ENCODE measurements at regions not wholly inside any gene's neighbourhood (a gene's known extent, or its start where the extent isn't known, plus 50 kb on each side); places are given as distances from the start of the nearest gene placed in this dataset.
"Not testable (repeated sequence)": the region's sequence is repeated elsewhere in the genome, so short reads cannot be mapped to it uniquely, and the experiment has no call there.

GRCh38 chr1:177708406-177708805 lies 261.5 kb downstream of the SEC16B start:
- DNase-seq, result no peak

DNA sequence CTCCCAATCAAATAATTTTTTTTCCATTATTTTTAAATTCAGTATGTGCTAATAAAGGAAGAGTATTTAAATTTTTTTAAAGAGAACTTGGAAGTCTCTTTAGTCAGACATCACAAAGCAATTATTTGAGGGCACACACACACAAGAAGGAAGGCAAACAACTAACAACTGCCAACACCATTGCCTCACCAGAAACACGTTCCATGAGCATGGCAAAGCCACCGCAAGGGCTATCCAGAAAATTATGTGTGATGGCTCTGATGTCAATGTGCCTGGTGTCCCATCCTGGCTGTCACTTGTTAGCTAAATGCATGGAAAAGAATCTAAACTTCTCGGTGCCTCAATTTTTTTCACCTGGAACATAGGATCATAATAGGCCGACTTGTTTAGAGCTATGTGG lies 262.9 kb downstream of the SEC16B start:
- DNase-seq, result no peak

DNA sequence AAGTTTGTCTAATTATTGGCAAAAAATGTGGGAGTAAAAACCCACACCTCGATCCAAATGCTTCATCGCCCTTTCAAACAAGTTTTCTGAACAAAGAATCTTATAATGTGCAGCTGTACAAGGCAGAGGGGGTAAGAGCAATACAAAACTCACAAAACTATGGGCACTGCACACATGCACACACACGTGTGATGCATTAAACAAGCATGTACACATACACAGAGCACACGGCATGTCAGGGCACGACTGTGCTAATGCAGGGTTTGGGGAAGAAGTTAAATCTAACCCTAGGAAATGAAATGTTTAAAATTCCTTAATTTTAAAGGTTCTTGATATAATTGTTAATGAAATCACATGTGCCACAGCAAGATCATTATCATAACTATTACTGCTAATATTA lies 264.0 kb downstream of the SEC16B start:
- no peak for DNase-seq

- no peak for DNase-seq
Observed at GRCh38 chr1:177703888-177704446, 265.9 kb downstream of the SEC16B start.

- DNase-seq, result no peak
Observed at GRCh38 chr1:177701654-177702353, 268.1 kb downstream of the SEC16B start.

GRCh38 chr1:177700856-177701255 lies 269.0 kb downstream of the SEC16B start:
- no peak for DNase-seq

GRCh38 chr1:177690996-177691395 lies 278.9 kb downstream of the SEC16B start:
- no peak for DNase-seq

DNA sequence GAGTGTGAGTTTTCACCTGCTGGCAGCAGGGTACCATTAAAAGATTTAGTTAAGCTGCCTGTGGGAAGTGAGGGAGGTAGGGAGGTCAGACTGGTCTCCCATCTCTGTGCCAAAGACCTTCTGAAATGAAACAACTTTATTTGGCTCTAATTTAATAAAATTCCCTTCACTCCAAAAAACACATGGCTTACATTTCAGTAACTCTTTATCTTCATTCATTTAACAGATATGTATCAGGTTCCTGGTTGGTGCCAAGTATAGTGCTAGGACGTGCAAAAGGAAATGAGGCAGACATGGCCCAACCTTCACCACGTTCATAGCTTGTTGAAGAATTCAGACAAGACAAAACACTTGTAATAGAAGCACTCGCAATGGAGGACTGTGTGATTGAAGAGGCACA lies 282.3 kb downstream of the SEC16B start:
- DNase-seq, result no peak

GRCh38 chr1:177686933-177687332 lies 282.9 kb downstream of the SEC16B start:
- no peak for DNase-seq

GRCh38 chr1:177669161-177669560 lies 300.7 kb downstream of the SEC16B start:
- DNase-seq, result no peak

DNA sequence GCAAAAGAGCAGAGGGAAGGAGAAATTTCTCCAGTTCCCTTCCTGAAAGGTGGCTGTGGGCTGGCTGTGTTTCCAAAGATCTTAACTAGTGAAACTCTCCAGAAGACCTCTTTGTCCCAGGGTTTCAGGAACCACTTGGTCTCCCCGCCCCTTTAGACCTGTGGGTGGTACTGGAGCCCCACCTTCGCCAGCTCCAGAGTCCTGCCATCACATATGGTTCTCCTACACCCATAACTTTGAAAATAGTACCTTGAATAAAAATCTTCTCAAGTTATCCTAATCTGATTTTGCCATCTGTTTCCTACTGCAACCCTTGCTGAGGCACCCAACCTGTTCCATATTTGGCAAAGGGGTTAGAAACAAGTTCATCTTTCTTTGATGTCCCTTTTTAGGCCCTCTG lies 303.9 kb downstream of the SEC16B start:
- DNase-seq, result no peak

GRCh38 chr1:177664742-177665141 lies 305.1 kb downstream of the SEC16B start:
- DNase-seq, result not testable (repeated sequence)

- DNase-seq, result no peak
Observed at GRCh38 chr1:177660188-177660587, 309.7 kb downstream of the SEC16B start.

GRCh38 chr1:177659281-177659680 lies 310.6 kb downstream of the SEC16B start:
- no peak for DNase-seq

DNA sequence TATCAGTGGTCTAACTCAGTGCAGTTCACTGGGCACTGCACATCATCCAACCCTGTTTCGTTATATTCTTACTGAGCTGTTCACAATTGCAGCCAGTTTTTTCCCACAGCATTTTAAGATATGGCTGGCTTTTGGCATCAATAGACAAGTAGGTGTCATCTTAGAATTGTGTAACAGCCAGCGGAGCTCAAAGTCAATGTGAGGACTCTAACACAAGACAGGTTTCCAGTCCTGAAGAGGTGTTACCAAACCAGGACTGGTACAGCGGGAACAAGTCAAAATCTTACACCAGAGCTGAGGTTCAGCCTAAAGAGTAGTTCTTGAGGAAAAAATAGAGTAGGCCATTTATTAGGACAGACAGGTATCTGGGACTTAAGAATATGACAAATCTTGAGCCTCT lies 313.3 kb downstream of the SEC16B start:
- no peak for DNase-seq

DNA sequence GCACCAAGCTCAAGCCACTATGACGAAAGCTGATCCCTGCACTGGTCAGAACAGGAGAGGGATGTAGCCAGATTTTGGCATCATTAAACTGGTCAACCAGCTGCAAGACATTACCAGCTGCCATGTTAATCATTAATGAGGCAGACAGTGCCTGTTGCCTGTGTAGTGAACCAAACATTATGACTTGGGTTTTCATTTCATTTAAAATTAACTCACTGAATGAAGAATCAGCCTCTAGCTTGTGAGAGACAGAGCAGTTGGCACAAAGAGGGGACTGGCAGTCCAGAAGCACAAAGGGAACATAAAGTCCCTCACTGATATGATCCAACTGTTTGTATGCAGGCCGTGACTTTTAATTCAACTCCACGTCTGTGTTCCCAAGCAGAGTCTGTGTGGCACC lies 318.9 kb downstream of the SEC16B start:
- DNase-seq, result no peak

DNA sequence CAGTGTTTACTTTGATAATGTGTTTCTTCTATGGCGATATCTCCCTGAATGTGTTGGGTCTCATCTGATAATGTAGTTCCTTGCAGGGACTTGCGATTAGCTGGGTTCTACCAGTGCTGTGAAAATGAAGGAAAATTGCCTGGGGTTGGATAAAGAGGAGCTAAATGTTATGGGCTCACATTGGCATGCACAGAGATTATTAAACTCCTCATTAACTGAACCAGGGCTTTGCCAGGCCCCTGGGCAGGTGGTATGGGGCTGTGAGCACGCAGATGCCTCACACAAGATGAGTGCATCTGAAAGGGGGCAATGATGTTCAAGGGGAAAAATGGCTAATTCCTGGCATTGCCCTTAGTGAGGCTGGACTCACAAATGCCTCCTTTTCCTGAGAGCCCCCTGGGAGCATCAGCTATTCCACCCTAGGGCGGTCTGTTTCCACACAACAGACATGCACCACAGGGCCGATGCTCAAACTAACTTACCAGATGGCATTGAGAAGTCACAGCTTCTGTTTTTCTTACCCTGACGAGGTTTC lies 321.1 kb downstream of the SEC16B start:
- DNase-seq, result no peak

- no peak for DNase-seq
Observed at GRCh38 chr1:177648138-177648537, 321.7 kb downstream of the SEC16B start.

DNA sequence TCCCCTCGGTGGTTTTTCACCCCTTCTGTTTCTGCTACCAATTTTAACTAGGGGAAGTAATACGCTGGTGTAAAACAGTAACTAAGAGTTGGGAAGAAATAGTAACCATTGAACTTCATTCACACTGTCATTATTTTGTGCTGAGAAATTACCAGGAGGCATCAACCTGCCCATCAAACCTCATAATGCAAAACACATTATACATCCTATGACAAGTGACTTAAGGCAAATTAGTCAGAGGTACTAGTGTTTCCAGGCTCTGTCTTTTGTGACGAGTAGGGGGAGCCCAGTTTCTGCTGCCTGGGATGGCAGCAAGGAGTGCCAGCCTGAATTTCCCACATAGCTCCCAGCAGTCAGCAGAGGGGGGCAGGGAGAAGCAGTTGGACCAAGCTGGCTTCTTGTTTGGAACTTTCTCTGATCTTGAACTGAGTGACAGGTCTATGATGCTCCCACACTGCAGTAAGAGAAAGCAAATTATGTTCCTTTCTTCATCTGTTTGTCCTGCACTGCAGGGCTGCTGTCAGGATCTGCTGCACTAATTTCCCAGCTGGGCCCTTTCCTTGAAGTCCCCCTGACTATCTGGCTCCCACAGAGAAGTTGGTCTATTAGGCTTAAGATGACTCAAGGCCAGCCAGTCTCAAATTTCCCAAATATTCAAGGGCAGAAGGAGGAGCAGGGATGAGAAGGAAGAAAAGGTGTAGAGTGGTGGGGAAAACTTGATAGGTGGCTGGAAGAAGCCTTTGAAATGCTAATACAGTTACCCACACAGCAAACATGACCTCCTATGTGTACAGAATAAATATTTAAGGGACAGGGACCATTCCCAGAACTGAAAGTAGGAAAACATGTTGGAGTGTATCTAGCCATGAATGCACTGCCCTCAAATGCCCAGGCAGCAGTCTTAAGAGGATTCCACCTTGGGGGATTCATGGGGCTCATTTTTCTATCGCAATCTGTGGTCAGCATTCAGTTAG lies 322.8 kb downstream of the SEC16B start:
- no peak for DNase-seq

DNA sequence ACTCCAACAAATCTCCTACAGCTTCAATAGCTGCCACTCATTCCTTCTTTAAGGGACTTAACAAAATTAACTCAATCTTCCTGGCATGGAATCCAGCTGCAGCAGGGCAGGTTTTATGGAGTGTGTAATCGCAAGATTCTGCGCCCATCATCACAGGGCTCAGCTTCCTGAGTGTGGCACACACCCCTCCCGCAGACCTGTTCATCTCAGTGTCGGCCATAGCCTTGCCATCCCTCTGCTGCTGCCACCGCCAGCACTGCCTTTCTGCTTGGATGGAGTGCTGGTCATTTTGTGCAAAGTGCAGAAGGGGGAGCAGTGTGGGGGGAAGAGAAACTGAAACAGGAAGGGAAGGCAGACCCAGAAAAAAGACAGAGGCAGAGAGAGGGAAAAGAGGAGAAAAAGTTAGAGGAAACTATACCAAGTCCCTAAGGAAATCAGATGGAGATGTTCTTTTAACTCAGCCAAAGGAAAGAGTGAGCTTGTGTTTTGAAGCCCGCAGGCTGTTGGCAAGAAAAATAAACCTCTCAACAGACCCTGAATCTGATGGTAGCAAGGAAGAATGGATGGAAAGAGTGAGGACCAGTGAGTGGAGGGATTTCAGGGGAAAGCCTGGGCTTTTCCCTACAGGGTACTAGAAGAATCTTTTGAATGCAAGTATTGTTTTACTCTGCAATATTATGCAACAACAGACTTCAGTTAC lies 324.2 kb downstream of the SEC16B start:
- no peak for DNase-seq

DNA sequence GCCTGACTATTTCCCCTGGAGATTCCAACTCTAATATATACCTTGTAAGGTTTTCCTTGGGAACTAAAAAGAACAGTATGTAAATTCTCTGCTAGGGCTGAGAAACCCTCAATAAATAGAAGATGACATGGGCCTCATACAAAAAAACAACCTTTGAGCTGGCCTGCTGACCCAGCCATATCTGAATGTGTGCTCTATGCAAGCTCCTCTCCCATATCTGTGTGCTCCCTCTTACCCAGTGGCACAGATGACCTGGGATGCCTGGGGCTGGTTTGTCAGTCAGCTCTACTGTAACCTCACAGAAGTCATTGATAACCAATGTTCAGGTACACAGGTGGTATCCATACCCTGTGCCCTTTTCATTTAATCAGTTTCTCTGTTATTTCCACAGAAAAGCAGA lies 329.2 kb downstream of the SEC16B start:
- DNase-seq, result no peak

- DNase-seq, result not testable (repeated sequence)
Observed at GRCh38 chr1:177634151-177634550, 335.7 kb downstream of the SEC16B start.

Measured in suppressor macrophage treated with lipopolysaccharide for 1 hour (primary cell).